ENCODE measurements at regions not wholly inside any gene's neighbourhood (a gene's known extent, or its start where the extent isn't known, plus 50 kb on each side); places are given as distances from the start of the nearest gene placed in this dataset.

DNA sequence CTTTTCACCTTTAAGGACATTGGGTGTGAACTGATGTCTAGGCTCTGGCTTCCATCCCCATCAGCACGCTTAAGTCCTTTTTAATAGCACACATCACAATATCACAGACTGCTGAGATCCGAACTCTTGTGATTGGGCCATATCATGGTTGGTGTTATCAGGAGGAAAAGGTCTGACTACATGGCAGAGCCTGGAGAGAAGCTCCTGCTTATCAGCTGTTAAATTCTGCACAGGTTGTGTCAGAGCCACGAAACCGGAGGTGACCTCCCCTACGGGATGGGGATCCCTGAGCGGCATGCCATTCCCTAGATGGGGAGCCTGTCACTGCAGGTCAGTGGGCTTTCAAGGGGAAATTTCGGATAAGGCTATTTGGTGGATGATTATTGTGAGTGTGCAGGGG lies 182.4 kb downstream of the INHBA start:
- no peak for DNase-seq

DNA sequence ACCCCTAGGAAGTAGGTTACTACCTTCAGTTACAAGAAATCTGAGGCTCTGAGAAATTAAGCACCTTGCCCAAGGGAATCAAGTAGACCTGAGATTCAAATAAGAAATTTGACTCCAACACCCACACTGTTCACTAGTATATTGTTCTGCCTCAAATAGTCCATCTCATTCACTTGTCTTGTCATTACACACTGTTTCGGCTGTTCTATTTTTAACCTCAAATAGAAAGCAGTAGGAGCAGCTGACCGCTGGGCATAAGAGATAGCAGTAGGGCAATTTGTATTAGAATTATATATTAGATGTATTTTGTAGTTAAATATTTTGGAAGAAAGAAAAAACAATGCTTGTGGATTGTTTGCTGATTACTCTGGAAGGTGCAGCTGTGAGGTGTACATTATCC lies 185.1 kb downstream of the INHBA start:
- DNase-seq = no peak

DNA sequence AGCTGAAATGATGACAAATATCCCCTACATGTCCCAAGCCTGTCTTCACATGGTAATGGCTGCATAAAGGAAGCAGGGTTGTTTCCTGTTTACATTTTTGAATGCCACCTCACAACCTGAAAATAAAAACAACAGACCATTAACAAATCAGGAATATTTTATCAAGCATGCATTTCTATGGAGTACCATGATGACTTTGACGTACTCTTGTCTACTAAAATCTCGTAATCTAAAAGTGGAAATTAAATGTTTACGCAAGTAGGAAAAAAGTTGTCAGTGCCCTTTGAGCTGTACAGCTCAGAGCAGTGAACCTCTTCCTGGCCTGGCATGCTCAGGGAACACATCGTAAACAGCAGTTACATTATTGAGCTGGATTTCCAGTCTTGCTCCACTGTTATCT lies 194.1 kb downstream of the INHBA start:
- no peak for DNase-seq

DNA sequence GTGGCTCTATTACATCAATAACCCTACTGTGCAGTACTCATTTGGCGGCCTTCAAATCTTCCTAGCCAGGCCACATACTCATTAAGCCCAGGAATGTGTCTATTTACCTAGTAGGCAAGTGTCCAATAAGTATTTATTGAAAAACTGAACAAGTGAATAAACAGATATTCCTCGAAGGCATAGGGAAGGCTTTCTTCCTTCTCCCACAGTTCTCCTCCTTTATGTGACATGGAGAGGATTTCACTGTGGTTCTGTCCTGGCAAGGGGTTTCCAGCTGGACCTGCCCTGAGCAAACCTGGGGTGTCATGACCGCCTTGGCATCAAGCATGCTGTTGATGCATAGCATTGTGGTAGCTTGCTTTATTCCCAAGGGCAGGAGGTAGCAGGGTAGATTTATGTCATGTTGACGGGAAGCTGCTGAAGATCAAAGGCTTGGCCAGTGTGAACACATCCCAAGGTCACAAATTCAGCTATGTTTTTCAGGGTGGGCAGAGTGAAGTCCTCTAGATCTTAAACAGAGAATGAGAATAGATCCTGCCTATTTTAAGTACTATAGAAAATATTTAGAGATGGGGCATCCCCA lies 195.1 kb downstream of the INHBA start:
- DNase-seq = no peak

DNA sequence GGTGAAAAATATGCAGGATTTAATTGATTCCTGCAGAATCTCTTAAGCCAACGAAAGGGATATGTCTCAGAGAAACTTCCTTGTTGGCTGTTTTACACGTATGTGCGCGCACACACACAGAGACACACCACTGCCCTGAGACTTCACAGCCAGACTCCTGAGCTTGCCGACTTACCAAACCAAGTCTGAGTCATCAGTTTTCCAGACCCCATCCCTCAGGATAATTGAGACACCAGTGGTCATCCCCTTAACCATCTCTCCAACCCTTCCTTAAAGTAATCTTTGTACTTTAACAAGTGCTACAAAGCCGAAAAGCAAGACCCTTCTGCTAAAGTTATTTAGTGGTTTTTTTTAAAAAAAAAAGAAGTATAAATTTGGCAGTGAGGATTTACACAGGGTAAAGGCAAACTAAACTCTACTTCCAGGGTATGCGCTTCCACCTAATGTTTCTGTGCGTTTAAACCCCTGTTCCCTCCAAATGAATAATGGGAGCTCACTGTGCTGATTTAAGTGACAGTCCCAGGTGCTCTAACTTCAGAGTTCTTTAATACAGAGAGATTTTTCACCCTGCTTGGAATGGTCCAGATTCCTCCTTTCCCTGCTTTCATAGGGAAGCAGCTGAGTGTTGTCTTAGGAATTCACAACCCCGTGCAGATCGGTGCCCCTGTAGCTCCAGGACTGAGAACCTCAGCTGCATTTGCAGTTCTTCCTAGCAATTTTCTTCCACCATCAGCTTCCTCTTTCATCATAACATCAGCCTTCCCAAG lies 198.5 kb downstream of the INHBA start:
- DNase-seq = no peak

DNA sequence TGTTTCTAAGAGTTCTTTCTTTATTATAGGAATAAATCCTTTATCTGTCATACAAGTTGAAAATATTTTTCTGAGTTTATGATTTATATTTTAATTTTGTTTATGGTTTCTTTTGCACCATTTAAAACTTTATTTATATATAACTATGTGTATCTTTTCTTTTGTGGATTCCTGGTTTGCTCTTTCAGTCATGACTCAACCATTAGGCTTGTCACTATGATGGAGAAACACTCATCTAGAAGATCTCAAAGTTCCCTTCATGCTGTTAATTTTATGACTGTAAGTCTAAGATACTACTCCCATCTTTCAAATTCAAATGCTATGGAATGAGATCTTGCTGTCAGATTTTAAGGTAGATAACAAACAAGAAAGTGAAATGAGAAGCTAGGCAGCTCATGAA lies 199.5 kb downstream of the INHBA start:
- no peak for DNase-seq

DNA sequence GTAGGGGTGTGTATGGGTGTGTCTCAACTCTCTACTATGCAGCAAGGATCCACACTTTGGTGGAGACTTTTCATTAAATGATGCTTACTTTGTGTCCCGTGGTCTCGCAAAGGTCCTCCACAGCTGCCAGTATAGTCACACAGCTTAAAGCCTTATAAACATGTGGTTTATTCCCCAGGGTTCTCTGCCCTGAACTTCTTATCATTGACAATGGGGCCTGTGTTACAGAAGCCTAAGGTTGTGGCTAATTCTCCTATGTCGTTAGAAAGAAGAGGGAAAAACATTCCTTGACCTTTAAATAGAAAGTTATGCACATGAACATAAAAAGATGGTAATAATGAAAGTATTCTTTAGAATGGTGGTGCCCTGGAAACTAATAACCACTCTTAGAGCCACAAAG lies 201.4 kb downstream of the INHBA start:
- DNase-seq = no peak

DNA sequence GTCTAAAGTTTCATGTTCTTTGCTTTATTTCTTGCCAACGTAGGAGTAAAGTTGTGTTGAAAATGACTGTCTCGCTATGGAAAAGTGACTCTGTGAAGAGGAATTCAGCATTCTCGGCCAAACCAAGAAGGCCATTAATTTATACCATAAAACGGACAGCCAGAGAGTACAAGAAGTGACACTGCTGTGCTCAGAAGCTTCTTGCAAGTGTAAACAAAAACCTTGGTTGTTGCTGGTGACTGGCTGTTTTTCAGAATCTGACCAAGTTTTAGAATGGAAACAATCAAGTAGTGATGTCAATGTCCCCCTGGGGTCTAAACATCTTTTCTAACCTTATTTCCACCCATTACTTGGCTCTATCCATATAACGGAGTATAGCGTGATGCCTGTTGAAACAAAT lies 201.9 kb downstream of the INHBA start:
- DNase-seq = no peak

DNA sequence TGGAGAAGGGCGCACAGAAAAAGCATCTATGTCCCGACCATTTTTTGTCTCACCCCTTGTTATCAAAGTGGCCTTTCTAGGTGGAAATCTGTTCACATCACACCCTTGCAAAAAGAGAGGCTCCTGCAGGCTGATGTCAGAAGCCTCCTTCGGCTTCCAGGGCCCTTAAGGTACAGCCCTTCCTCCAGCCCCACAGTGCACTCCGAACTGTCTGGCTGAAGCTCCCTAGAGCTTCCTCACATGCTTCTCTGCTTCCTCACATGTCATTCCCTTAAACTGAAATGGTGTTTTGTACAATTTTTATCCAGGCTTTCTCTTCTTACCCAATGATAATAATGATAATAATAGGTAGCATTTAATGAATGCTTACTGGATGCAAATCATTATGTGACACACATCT lies 210.3 kb downstream of the INHBA start:
- DNase-seq = no peak

DNA sequence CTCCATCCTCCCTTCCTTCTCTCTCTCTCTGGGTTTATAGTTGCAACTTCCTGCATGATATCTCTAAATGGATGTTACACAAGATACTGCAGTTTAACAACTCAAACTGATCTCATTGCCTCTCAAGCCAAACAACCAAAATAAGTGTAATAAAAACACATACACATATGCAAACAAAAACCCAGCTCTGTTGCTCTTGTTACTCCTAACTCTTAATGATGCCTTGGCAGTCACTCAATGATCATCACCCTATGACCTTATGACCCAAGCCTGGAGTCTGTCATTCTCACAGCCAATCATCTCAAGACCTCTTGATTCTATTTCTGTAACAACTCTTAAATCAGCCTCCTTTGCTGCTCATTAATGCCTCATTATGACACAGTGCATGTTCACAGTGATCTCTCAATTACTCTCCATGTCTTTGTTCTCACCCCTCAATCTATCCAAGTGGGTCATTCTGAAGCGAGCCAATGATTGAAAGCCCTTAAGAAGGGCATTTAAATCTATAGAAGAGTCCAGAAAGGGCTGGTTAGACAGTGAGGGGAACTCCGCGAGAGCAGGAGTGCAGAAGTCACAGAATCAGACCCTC lies 210.9 kb downstream of the INHBA start:
- DNase-seq = no peak

DNA sequence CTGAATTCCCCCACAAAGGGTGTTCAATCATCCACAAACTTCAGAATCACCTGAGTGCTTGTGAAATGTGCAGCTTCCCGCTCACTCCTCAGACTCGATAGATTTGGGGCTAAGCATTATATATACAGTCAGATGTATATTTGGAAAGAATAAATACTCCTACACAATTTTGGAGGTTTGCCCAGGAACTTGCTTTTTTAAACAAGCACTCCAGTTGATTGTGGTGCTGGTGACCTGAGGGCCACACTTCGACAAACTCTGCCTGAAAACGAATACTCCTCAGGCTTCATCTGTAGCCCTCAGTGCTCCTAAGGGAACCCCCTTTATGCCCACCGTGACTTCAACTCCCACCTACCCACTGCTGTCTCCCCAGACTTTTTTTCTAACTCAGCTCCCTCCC lies 211.6 kb downstream of the INHBA start:
- DNase-seq = no peak

DNA sequence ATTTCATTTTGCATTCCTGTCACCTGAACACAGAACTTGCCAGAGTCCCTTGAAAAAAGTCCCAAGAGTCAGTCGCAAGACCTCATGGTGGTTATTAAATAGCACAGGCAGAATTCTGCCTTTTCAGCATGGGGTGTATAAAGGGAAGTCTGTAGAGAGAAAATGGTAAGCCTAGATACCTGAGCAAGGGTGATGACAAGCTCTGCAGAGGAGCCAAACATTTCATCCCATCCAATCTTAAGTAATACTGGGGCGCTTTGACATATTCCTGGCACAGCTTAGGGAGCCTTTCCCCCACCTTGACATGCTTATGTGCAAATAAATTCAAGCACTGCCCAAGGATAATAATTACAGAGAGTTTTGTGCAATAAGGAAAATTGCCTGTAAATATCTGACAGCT lies 213.0 kb downstream of the INHBA start:
- DNase-seq = no peak

DNA sequence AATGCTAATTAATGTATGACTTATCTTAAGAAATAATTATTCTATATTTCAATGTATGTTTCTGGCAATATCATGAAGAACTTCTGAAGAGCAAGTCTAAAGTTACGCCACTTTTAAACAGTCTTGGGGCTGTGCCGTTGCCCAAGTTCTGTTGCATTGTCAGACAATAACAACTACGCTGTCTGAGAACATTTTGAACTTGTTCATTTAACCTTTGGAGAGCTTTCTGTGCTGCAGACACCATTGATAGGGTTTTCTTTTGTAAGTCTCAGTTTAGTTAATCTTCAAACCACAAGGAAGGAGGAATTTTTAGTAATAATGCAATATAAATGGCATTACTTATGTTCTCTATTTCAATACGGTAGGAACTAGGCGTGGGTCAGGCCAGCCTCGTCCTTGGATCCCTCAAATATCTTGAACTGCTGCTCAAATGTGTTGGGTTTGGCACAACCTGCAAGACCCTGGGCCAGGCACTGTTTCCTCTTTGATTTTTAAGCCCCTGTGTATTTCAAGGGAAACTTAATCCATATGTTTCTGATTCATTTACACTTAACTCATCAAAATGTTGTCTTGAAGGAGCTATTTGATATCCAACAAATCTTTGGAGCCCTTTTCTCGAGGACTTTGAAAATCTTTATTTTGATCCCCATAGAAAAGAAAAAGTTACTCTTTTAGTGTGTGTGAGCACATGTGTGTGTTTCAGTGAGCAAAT lies 215.5 kb downstream of the INHBA start:
- DNase-seq = no peak

DNA sequence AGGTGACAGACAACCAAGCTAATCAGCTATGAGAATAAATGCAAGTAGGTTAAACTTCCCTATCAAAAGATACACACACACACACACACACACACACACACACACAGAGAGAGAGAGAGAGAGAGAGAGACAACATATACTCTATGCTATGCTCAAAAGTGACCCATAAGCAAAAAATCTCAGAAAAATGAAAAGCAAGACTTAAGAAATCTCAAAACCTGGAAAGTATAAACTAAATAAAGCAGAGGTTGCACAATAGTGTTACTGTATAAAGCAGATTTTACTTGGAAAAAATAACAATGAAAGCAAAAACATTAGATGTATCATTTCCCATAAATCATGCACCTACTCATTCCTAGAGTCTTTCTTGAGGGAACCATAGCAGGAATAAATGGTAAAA lies 221.5 kb downstream of the INHBA start:
- DNase-seq = no peak

DNA sequence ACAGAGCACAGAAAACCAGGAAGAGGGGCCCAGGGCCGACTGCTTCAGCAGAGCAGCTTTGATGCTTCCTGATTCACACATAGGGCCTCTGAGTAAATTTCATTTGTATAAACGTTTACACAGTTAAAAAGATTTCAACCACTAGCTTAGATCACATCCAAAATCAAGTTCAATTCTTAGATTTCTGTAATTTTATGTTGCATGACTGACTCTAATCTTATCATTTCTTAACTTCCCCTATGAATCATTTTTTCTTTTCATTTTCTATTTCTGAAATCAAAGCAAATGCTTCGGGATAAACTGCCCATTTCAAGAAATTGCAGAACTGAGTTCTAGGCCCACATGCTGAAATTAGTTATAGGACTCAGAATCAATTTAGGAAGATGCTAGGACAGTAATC lies 224.7 kb downstream of the INHBA start:
- DNase-seq = no peak

DNA sequence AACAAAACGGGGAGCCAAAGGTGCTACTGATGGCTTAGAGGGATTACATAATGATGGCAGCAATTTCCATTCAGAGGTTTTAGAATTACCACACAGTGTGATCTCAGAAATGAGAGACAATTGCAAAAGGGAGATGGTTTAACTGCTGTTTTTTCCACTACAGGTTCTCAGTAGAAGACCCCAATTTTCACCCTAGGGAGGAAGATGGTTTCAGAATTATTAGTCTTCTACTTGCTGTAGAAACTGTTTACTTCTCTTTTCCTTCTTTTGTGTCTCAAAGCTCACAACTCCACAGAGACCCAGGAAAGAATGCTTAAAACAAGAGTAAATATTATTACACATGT lies 226.5 kb downstream of the INHBA start:
- DNase-seq = no peak

DNA sequence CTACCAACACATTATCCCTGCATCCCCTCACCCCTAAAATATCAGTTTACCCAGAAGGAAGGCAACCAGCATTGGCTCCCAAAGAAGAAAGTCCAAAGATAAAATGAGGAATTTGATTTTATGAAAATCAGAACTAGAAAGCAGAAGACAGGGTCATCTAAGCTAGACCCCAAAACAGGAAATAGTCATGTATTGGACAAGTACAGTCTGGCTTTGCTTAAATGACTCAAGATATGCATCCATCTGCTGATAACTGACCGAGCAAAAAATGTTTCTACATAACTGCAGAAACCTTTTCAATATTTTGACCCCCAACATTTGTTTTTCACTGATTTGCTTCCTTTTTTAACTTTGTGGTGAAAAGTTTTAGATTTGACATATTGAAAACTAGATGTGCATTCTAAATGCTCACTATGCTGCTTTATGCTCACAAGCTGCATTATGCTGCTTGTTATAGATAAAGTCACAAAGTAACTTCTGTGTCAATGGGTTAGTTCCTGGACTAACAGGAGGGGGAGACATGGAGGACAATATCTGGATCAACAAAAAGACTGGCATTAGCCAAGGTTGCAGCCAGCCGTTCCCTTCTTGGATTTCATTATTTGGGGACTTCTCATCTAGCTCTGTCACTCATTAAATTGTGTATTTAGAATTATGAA lies 227.0 kb downstream of the INHBA start:
- no peak for DNase-seq

DNA sequence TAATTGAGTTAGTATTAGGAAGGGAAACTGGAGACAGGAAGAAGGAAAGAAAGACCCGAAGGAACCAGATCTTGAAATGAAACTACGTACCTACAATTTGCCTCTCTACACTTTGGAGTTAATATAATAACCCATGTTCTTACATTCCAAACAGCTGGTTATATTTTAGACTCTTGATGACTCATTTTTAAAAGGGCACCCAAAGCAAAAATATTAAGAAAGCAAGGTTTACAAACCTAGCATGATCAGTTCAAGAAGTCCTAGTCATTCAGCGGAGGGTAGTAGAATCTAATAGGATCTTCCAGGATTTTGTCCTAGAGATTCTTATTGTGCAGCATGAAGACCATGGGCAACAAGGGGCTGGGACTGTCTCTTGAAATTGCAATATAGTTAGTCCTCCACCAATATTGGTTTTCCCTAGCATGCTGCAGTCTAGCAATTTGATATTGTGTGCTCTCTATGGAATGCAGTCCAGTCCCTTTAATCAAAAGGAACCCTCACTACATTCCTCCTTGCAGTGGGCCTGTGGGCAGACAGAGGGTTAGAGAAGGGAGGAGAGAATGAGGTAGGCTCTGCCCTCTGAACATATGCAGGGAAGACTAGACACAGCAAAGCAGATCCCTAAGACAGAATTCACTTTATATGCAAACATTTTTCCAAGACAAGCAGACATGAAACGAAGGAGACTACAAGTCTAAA lies 230.3 kb downstream of the INHBA start:
- no peak for DNase-seq

DNA sequence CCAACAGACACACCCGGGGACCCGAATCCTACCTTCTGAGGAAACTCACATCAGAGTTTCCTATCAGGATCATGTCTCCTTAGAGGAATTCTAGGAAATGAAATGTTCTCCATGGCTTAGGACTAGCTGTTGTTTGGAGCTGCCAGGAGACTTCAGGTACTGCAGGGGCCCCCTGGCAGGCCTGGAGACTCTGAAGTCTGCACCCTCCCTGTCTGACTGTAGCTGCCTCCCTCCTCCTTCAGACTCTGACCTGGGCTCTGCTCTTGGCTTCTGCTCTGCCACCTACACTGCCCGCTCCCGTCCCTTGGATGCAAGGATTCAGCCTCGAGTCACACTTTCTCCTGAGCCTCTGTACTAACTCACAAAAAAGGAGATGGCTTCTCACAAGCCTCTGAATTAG lies 232.8 kb downstream of the INHBA start:
- no peak for DNase-seq

DNA sequence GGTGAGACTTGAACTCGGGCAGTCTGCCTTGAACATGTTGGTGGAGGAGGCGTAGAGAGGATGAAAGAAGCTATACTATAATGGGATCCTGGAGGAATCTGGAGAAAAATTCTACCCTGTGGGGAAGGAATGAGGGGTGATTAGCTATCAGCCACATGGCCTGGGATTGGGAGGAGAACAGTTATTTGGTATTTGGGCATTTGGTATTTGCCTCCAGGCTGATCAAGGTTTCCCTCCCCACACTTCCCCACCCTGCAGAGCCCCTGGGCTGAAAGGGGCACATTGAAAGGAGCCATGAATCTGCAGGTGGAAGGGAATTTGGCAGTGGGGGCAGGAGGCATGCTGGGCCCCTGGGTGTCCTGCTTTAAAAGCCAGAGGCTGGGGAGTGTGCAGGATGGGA lies 235.3 kb downstream of the INHBA start:
- DNase-seq = no peak

DNA sequence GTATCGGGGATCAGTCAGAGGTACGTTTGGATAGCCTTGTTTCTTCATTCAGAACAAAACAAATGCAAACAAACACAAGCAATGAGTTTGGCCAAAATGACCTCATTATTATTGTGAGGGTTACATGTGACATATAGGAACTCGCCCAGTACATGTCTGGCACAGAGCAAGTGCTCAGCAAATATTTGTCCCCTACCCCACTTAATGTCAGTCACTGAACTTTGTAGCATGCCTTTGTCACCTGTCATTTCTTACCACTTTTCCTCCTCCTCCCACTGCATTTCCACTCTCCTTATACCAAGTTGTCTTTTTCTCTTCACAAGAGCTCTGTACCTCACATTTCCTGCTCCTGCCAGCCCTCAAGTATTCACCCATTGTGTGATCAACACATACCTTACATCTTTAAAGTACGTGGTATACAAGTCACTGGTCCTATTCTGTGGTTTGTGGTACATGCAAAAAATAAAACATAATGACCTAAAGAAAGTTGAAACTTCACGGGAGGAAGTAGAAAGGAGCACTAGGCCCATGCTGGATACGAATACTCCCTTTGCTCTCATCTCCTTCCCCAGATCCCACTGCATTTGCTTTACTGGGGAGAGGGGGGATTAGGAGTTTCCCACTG lies 236.0 kb downstream of the INHBA start:
- DNase-seq = no peak

DNA sequence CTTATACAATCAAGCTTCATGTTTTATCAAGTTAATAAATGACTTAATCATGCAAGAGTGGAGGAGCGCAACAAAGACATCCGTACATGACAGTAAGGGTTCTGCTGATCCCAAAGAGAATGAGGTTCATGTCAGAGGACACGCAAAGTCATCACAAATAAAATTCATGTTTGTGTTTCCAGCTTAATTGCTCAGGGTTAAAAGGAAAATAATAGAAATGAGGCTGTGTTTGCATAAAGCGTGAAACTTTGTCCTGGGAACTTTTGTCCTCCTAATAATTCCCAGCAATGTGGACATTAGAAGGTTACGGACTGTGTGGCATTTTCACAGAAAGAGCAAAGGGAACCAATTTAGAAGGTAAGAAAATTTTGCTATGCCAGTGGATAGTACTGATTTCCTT lies 237.3 kb downstream of the INHBA start:
- no peak for DNase-seq

Data from T-helper 1 cell (primary cell).